ENCODE measurements at regions not wholly inside any gene's neighbourhood (a gene's known extent, or its start where the extent isn't known, plus 50 kb on each side); places are given as distances from the start of the nearest gene placed in this dataset.

GRCh38 chr6:154668156-154668555 lies 65.1 kb upstream of the SCAF8 start:
- no peak overlapping the region for H3K4me3 ChIP-seq (ENCODE audit: low read depth, low read length)
- DNase-seq (ENCODE audit: low read depth, low spot score) = no peak
- TF ChIP-seq CTCF (IDR thresholded peaks at IDR 0.05; ENCODE audit: low read depth, low read length) = no peak
- in situ Hi-C loops (cut with HindIII; ENCODE audit: low sequenced_read_pairs) = no loop called here

GRCh38 chr6:154672086-154672485 lies 61.1 kb upstream of the SCAF8 start:
- TF ChIP-seq CTCF (IDR thresholded peaks at IDR 0.05; ENCODE audit: low read depth, low read length) = no peak
- no peak overlapping the region for H3K4me3 ChIP-seq (ENCODE audit: low read depth, low read length)
- DNase-seq (ENCODE audit: low read depth, low spot score) = no peak
- in situ Hi-C loops (cut with HindIII; ENCODE audit: low sequenced_read_pairs) = no loop called here

- no peak for TF ChIP-seq CTCF (IDR thresholded peaks at IDR 0.05; ENCODE audit: low read depth, low read length)
- DNase-seq (ENCODE audit: low read depth, low spot score) = no peak
- no peak overlapping the region for H3K4me3 ChIP-seq (ENCODE audit: low read depth, low read length)
- in situ Hi-C loops (cut with HindIII; ENCODE audit: low sequenced_read_pairs) = no loop called here
Observed at GRCh38 chr6:154673919-154674318, 59.3 kb upstream of the SCAF8 start.

GRCh38 chr6:154675602-154676088 lies 57.6 kb upstream of the SCAF8 start:
- H3K4me3 ChIP-seq (ENCODE audit: low read depth, low read length) = no peak overlapping the region
- peak; percentile 99 for TF ChIP-seq CTCF (IDR thresholded peaks at IDR 0.05; ENCODE audit: low read depth, low read length)
- in situ Hi-C loops (cut with HindIII; ENCODE audit: low sequenced_read_pairs) = no loop called here
- peak; percentile 98 for DNase-seq (ENCODE audit: low read depth, low spot score)

- no peak for TF ChIP-seq CTCF (IDR thresholded peaks at IDR 0.05; ENCODE audit: low read depth, low read length)
- no peak for DNase-seq (ENCODE audit: low read depth, low spot score)
- in situ Hi-C loops (cut with HindIII; ENCODE audit: low sequenced_read_pairs) = no loop called here
- no peak overlapping the region for H3K4me3 ChIP-seq (ENCODE audit: low read depth, low read length)
Observed at GRCh38 chr6:154682633-154683125, 50.5 kb upstream of the SCAF8 start.
